HEK293T (cell line): ENCODE measurements at regions not wholly inside any gene's neighbourhood (a gene's known extent, or its start where the extent isn't known, plus 50 kb on each side); places are given as distances from the start of the nearest gene placed in this dataset.

Experiments used
- CTBP1 ChIP-seq: fragments of 450-650 bp; IDR thresholded peaks from 2 replicates; pipeline ENCODE4 v1.6.1; 2016; ENCODE audit warnings: borderline replicate concordance
- PKNOX1 ChIP-seq: fragments of 450-650 bp; IDR thresholded peaks from 2 replicates; pipeline ENCODE4 v1.6.1; 2016

DNA sequence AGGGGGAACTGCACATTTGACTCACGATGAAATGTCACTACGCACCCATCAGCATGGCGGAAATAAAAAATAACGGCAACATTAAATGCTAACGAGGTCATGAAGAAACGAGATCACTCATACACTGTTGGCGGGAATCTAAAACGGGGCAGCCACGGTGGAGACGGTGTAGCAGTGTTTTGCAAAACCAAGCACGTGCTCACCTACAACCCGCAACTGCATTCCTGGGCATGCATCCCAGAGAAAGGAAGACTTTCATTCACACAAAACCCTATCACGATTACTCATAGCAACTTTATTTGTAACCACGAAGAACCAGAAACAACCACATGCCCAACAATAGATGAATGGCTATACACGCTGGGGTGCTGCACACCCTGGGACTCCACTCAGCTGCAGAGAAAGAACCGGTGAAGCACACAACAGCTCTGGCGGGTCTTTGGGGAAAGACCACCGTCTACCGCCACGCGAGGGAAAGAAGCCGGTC lies 77.0 kb downstream of the YTHDF1 start:
- TF ChIP-seq PKNOX1, result no peak
- TF ChIP-seq CTBP1, result no peak
